ENCODE measurements at regions not wholly inside any gene's neighbourhood (a gene's known extent, or its start where the extent isn't known, plus 50 kb on each side); places are given as distances from the start of the nearest gene placed in this dataset.
"Not testable (repeated sequence)": the region's sequence is repeated elsewhere in the genome, so short reads cannot be mapped to it uniquely, and the experiment has no call there.

DNA sequence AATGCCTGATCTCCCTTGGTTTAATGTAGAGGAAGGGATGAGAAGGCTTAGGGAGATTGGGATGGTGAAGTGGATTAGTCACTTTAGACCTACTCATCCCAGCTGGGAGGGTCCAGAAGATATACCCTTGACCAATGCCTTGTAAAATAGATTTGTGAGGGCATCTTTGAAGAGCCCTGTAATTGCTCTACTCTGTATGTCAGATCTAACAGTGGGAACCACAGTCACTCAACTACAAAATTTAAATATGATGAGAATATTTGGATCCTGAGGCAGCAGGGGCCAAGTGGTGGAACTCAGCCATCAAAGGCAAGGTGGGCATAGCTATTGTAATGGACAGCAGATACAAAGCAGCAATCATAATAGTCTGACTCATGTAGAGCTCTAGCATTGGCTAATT, 1272.9 kb upstream of the CITED2 start:
- TF ChIP-seq EP300 (conservative IDR thresholded peaks at IDR 0.05; ENCODE audit: poor library complexity, severe bottlenecking); POLR2AphosphoS5 (IDR thresholded peaks at IDR 0.05); EZH2 (IDR thresholded peaks at IDR 0.05; ENCODE audit: borderline replicate concordance, insufficient read depth, low read length, poor library complexity, severe bottlenecking); TAF1 (IDR thresholded peaks at IDR 0.05; ENCODE audit: low read depth); RAD21 (conservative IDR thresholded peaks at IDR 0.05); SMC3 (conservative IDR thresholded peaks at IDR 0.05; ENCODE audit: poor library complexity); MXI1 (conservative IDR thresholded peaks at IDR 0.05; ENCODE audit: poor library complexity, severe bottlenecking): not testable (repeated sequence)
- TF ChIP-seq, protein P1, sequence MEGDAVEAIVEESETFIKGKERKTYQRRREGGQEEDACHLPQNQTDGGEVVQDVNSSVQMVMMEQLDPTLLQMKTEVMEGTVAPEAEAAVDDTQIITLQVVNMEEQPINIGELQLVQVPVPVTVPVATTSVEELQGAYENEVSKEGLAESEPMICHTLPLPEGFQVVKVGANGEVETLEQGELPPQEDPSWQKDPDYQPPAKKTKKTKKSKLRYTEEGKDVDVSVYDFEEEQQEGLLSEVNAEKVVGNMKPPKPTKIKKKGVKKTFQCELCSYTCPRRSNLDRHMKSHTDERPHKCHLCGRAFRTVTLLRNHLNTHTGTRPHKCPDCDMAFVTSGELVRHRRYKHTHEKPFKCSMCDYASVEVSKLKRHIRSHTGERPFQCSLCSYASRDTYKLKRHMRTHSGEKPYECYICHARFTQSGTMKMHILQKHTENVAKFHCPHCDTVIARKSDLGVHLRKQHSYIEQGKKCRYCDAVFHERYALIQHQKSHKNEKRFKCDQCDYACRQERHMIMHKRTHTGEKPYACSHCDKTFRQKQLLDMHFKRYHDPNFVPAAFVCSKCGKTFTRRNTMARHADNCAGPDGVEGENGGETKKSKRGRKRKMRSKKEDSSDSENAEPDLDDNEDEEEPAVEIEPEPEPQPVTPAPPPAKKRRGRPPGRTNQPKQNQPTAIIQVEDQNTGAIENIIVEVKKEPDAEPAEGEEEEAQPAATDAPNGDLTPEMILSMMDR (IDR thresholded peaks at IDR 0.05; ENCODE audit: poor library complexity, severe bottlenecking): not testable (repeated sequence)
- TF ChIP-seq, protein P2, sequence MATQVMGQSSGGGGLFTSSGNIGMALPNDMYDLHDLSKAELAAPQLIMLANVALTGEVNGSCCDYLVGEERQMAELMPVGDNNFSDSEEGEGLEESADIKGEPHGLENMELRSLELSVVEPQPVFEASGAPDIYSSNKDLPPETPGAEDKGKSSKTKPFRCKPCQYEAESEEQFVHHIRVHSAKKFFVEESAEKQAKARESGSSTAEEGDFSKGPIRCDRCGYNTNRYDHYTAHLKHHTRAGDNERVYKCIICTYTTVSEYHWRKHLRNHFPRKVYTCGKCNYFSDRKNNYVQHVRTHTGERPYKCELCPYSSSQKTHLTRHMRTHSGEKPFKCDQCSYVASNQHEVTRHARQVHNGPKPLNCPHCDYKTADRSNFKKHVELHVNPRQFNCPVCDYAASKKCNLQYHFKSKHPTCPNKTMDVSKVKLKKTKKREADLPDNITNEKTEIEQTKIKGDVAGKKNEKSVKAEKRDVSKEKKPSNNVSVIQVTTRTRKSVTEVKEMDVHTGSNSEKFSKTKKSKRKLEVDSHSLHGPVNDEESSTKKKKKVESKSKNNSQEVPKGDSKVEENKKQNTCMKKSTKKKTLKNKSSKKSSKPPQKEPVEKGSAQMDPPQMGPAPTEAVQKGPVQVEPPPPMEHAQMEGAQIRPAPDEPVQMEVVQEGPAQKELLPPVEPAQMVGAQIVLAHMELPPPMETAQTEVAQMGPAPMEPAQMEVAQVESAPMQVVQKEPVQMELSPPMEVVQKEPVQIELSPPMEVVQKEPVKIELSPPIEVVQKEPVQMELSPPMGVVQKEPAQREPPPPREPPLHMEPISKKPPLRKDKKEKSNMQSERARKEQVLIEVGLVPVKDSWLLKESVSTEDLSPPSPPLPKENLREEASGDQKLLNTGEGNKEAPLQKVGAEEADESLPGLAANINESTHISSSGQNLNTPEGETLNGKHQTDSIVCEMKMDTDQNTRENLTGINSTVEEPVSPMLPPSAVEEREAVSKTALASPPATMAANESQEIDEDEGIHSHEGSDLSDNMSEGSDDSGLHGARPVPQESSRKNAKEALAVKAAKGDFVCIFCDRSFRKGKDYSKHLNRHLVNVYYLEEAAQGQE (IDR thresholded peaks at IDR 0.05; ENCODE audit: borderline replicate concordance): not testable (repeated sequence)

Data from neural cell (in vitro differentiated cells).